HUES48 (cell line): ENCODE measurements at regions not wholly inside any gene's neighbourhood (a gene's known extent, or its start where the extent isn't known, plus 50 kb on each side); places are given as distances from the start of the nearest gene placed in this dataset.

Source experiments
- H3K27ac ChIP-seq: one replicate; pipeline ENCODE4 v1.7.0; 2013; ENCODE audit warnings: low read depth, low read length, inconsistent platforms
- H3K27me3 ChIP-seq: 2 replicates; pipeline ENCODE4 v1.6.1; 2013; ENCODE audit warnings: mild to moderate bottlenecking, low read length; ENCODE audit not compliant: control insufficient read depth, insufficient read depth
- H3K36me3 ChIP-seq: 2 replicates; pipeline ENCODE4 v1.6.1; 2013; ENCODE audit warnings: low read length; ENCODE audit not compliant: control insufficient read depth, insufficient read depth
- H3K4me1 ChIP-seq: 2 replicates; pipeline ENCODE4 v1.6.1; 2013; ENCODE audit warnings: mild to moderate bottlenecking, low read length; ENCODE audit not compliant: control insufficient read depth, insufficient read depth
- H3K4me3 ChIP-seq: 2 replicates; pipeline ENCODE4 v1.5.1; 2013; ENCODE audit warnings: mild to moderate bottlenecking, low read depth, low read length
- H3K9ac ChIP-seq: 2 replicates; pipeline ENCODE4 v1.6.1; 2013; ENCODE audit warnings: mild to moderate bottlenecking, low read depth, low read length, moderate library complexity
- H3K9me3 ChIP-seq: 2 replicates; pipeline ENCODE4 v1.6.1; 2013; ENCODE audit warnings: low read length; ENCODE audit not compliant: control insufficient read depth, insufficient read depth

DNA sequence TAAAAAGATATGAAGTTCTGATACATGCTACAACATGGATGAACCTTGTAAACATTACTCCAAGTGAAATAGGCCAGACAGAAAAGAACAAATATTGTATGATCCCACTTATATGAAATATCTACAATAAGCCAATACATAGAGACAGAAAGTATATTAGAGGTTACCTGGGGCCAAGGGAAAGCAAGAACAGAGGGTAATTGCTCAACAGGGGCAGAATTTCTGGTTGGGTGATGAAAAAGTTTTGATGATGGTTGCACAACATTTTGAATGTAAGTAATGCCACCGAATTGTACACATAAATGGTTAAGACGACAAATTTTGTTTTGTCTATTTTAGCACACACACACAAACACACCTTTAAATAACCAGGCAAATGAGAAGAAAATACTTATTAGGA is 268.4 kb downstream of the FOXO1 start:
- no peaks in the 10 kb centered on the region for H3K27me3 ChIP-seq
- no peak overlapping the region for H3K9ac ChIP-seq
- no peak overlapping the region for H3K27ac ChIP-seq
- H3K36me3 ChIP-seq: no peaks in the 10 kb centered on the region
- peaks cover 5% of the 10 kb centered on the region; the same call in 1 of the 2 replicates for H3K9me3 ChIP-seq
- H3K4me1 ChIP-seq: peaks cover 8% of the 10 kb centered on the region; the same call in 1 of the 2 replicates
- no peak overlapping the region for H3K4me3 ChIP-seq

DNA sequence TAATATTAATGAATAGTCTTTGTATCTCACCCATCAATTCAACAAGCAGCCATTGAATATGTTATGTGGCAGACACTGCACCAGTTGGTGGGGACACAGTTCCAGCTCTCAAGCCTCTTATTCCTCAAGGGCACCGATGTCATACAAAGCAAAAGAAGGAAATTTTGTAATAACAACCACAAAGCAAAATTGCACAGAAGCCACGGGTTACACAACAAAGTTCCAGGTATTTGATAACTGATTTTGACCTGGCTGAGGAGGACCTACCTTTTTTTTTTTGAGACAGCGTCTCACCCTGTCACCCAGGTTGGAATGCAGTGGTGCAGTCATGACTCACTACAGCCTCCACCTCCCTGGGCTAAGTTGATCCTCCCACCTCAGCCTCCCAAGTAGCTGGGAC is 266.7 kb downstream of the FOXO1 start:
- peaks cover 9% of the 10 kb centered on the region; the same call in 1 of the 2 replicates for H3K4me1 ChIP-seq
- no peaks in the 10 kb centered on the region for H3K27me3 ChIP-seq
- no peak overlapping the region for H3K27ac ChIP-seq
- H3K9ac ChIP-seq: no peak overlapping the region
- no peak overlapping the region for H3K4me3 ChIP-seq
- peaks cover 5% of the 10 kb centered on the region; the same call in 1 of the 2 replicates for H3K9me3 ChIP-seq
- H3K36me3 ChIP-seq: no peaks in the 10 kb centered on the region

DNA sequence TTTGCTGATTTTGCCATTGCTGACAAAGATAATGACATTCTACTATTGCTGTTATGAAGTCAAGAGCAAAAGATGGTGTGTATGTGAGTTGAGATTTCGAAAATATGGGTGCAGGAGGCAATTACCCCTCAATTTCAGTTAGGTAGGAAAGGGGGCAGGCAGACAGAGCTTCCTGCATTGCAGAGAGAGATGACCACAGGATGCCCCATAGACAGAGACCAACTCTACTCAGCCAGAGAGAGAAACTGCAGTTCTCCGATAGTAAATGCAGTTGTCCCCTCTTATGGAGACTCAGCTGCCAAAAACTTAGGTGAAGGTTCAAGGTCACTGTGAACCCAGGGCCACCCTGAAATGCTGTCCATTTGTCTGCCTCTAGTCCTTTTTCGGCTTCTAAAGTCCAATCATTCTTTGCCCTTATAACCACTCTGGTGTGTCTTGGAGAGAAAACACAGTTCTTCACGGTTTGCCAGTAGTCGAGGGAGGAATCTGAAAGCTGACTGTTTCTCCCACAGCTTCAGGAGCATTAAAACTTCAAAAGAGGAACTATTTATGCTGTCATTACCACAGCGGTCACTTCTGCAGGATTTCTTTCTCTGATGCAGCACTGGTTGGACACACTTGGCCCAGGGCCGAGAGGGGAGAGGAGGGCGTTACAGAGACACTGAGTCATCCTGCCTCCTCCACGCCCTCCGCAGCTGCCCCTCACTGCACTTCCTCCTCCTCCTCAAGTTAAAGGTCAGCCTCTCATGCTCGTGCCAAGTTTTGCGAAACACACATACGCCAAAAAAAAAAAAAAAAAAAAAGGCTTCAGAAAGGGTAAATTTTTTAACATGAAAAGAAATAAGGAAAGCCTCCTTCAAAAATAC is 264.3 kb downstream of the FOXO1 start:
- peaks cover 9% of the 10 kb centered on the region; the same call in 1 of the 2 replicates for H3K4me1 ChIP-seq
- no peaks in the 10 kb centered on the region for H3K36me3 ChIP-seq
- H3K9ac ChIP-seq: no peak overlapping the region
- H3K9me3 ChIP-seq: no peaks in the 10 kb centered on the region
- no peaks in the 10 kb centered on the region for H3K27me3 ChIP-seq
- H3K27ac ChIP-seq: no peak overlapping the region
- no peak overlapping the region for H3K4me3 ChIP-seq

DNA sequence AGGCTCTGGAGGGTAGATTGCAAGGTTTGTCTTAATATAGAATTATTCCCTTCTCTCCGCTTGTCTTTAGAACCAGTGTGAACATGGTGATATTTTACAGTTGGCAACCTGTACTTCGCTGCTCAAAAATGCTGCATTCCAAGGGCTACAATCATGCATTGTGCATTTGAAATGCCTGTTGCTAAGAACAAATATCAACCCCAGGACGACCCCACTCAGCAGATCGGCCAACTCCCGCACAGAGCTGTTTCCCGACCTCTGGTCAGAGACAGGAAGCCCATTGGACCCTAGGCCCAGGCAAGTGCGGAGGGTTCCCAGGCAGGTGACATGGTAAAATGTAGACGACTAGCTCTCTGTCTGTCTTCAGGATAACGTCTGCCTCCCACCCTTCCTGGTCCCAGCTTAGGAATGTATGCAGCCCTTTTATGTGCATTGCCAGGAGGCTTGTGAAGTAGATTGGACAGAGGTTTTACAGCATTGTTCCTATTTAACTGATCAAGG is 263.5 kb downstream of the FOXO1 start:
- peaks cover 9% of the 10 kb centered on the region; the same call in 1 of the 2 replicates for H3K4me1 ChIP-seq
- H3K27me3 ChIP-seq: no peaks in the 10 kb centered on the region
- H3K36me3 ChIP-seq: no peaks in the 10 kb centered on the region
- no peaks in the 10 kb centered on the region for H3K9me3 ChIP-seq
- no peak overlapping the region for H3K4me3 ChIP-seq
- no peak overlapping the region for H3K27ac ChIP-seq
- H3K9ac ChIP-seq: no peak overlapping the region

DNA sequence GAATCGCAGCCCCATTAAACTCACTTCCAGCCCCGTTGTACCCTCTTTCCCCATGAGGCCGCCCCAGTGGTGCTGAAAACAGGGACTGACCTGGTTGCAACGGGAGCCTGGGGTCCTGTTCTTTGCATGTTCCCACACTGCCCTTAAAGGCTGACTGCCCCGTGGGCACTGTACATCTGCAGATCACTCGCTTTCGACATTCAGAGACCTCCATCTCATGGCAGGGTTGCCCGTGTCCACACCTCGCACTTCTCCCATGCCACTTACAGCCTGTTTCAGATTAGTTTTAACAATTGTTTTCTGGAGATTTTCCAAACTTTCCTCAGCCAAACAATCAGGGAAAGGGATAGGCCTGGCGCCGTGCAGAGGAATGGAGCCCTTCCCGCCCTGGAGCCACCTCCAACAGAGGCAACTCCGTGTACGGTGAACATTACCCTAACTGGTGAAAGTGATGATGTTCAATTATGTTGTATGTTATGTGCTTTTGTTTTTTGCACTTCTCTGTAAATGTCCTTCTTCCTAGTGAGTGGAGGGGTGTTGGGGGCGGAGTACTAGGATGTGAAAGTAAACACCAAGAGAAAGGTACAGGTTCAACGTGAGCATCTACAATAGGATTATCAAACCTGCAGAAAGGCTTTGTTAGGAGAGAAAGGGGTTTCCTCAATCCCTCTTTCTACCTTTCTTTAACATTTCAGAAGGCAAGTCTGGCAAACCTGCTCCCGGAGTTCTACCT is 262.8 kb downstream of the FOXO1 start:
- no peaks in the 10 kb centered on the region for H3K36me3 ChIP-seq
- H3K27ac ChIP-seq: no peak overlapping the region
- H3K9ac ChIP-seq: no peak overlapping the region
- no peaks in the 10 kb centered on the region for H3K27me3 ChIP-seq
- peaks cover 9% of the 10 kb centered on the region; the same call in 1 of the 2 replicates for H3K4me1 ChIP-seq
- no peaks in the 10 kb centered on the region for H3K9me3 ChIP-seq
- no peak overlapping the region for H3K4me3 ChIP-seq

DNA sequence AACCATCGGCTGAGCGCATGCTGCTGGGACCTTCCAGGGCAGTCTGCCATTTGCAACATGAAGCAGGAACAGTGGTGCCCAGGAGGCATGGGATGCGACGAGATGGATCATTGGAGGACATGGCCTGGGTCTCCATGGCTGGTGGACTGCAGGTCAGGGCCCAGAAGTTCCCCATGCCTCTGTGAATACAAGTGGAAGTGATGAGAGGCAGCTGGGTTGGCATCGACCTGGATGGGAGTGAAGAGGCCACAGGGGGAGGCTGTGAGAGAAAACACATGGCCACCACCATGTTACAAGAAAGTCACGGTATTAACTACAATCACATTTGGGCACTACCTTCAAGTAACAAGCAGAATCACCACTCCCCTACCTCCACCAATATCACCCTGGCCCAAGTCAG is 262.0 kb downstream of the FOXO1 start:
- Histone ChIP-seq H3K9me3 (no peaks in the 10 kb centered on the region), H3K9ac (no peak overlapping the region), H3K27ac (no peak overlapping the region), H3K27me3 (no peaks in the 10 kb centered on the region), H3K36me3 (no peaks in the 10 kb centered on the region), H3K4me3 (no peak overlapping the region), H3K4me1 (peaks cover 9% of the 10 kb centered on the region; the same call in 1 of the 2 replicates)

DNA sequence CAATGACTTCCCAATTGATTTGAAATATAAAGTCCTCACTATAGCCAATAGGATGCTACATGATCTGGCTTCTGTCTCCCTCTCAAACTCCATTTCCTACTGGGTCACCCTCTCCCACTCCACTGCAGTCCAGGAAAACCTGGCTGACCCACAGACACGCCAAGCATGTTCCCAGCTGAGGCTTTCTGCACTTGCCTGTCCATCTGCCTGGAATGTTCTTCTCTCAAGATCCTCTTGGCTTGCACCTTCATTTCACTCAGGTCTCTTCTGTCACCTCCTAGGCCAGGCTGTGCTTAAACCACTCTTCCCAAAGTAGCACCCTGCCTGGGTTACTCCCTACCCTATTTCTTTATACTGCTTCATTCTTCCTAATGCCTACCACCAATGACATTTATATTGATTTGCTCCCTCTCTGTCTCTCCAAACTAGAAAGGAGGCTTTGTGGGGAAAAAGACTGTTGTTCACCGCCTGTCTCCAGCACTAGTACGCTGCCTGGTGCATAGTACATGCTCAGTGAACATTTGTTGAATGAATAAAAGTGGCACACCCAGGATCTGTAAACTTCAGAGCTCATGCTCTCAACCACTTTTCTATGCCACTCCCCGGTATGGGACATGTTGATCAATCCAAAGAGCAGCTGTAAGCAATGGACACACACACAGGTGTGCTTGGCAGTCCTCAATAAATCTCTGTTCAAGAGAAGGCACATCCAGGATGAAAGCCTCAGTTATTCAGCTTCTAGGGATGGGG is 261.3 kb downstream of the FOXO1 start:
- H3K27me3 ChIP-seq: no peaks in the 10 kb centered on the region
- H3K27ac ChIP-seq: no peak overlapping the region
- H3K9ac ChIP-seq: no peak overlapping the region
- no peaks in the 10 kb centered on the region for H3K36me3 ChIP-seq
- H3K9me3 ChIP-seq: no peaks in the 10 kb centered on the region
- peaks cover 9% of the 10 kb centered on the region; the same call in 1 of the 2 replicates for H3K4me1 ChIP-seq
- H3K4me3 ChIP-seq: no peak overlapping the region

DNA sequence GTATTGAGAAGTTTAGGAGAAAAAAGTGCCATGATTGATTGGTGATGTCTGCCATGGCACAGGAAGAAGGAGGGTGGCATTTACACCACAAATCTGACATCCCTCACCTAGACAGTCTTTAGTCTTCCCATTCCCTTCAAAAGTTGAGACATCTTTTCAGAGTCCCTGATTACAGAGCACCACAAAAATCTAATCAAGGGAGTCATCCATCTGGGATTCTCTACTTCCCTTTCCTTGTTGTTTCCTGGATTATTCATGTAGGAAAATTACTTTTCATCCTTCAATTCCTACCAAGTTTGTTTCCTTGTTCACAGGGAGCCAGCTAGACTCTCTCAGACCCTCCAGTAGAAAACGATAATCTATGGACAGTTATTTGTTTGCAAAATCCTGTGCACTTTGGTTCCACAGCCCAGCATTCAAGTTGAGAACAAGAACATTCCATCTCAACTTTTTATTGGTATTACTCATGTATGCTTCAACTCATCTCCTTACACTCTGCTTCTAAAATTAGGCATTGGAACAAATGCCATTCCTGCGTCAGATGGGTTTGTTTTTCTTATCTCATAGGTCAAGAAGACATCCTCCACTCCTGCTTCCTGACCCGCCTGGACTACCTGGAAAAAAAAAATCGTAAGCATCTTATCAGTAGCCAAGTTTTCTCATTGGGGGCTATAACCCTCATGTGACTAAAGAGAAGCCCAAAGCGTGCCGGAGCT is 259.9 kb downstream of the FOXO1 start:
- peaks cover 9% of the 10 kb centered on the region; the same call in 1 of the 2 replicates for H3K4me1 ChIP-seq
- no peaks in the 10 kb centered on the region for H3K27me3 ChIP-seq
- no peak overlapping the region for H3K9ac ChIP-seq
- no peak overlapping the region for H3K4me3 ChIP-seq
- H3K9me3 ChIP-seq: no peaks in the 10 kb centered on the region
- H3K36me3 ChIP-seq: no peaks in the 10 kb centered on the region
- no peak overlapping the region for H3K27ac ChIP-seq

DNA sequence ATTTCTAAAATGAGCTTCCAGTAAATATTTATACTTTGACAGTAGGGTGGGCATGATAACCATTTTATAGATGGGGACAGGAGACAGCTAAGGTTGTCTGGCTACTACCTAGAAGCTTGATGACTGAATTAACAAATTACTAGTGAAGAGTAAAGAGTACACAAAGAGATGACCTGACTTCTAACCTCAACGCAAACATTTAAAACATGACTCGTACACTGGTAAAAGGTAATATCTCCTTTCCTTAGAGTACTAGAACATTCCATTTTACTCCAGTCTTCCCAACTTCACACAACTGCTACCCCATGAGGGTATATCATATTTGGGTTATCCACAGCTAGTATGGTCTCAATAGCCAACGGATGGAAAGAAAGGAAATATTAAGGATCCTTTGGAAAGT is 258.9 kb downstream of the FOXO1 start:
- Histone ChIP-seq H3K9me3 (no peaks in the 10 kb centered on the region), H3K9ac (no peak overlapping the region), H3K27ac (no peak overlapping the region), H3K36me3 (no peaks in the 10 kb centered on the region), H3K27me3 (no peaks in the 10 kb centered on the region), H3K4me3 (no peak overlapping the region), H3K4me1 (peaks cover 6% of the 10 kb centered on the region; the same call in 1 of the 2 replicates)

DNA sequence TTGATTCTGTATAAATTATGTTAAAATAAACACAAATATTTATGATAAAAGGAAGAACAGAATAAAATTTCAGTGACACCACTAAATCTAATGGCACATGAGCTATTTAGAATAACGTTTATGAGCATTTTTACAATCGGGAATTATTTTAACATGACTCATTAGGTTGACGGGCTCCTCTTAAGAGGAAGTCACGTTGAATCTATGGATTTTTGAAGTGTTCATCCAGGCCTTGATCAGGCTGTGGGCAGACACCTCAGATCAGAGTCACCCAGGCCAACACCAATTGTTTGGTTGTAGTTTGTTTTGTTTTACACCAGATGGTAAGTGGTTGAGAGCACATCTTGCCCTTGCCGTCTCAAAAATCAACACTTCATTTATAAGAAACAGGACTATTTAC is 257.8 kb downstream of the FOXO1 start:
- H3K4me3 ChIP-seq: no peak overlapping the region
- no peaks in the 10 kb centered on the region for H3K36me3 ChIP-seq
- H3K27me3 ChIP-seq: no peaks in the 10 kb centered on the region
- H3K9me3 ChIP-seq: no peaks in the 10 kb centered on the region
- no peaks in the 10 kb centered on the region for H3K4me1 ChIP-seq
- no peak overlapping the region for H3K27ac ChIP-seq
- no peak overlapping the region for H3K9ac ChIP-seq
